Endothelial cell (in vitro differentiated cells): ENCODE measurements at regions not wholly inside any gene's neighbourhood (a gene's known extent, or its start where the extent isn't known, plus 50 kb on each side); places are given as distances from the start of the nearest gene placed in this dataset.

Experiments used
- DNase-seq: peaks from one replicate; pipeline ENCODE4 v3.0.0; 2021; ENCODE audit warnings: low spot score
- H3K27ac Mint-ChIP-seq: one replicate; pipeline ENCODE4 v1.8.0; 2021; ENCODE audit warnings: mixed read lengths, inconsistent platforms; ENCODE audit not compliant: unreplicated experiment
- H3K27me3 Mint-ChIP-seq: one replicate; pipeline ENCODE4 v1.8.0; 2021; ENCODE audit warnings: mild to moderate bottlenecking, moderate library complexity, mixed read lengths, inconsistent platforms; ENCODE audit not compliant: unreplicated experiment
- H3K36me3 Mint-ChIP-seq: one replicate; pipeline ENCODE4 v1.8.0; 2021; ENCODE audit warnings: mild to moderate bottlenecking, low read depth, mixed read lengths, inconsistent platforms; ENCODE audit not compliant: unreplicated experiment
- H3K4me1 Mint-ChIP-seq: one replicate; pipeline ENCODE4 v1.8.0; 2021; ENCODE audit warnings: mild to moderate bottlenecking, mixed read lengths, inconsistent platforms; ENCODE audit not compliant: unreplicated experiment
- H3K4me3 Mint-ChIP-seq: one replicate; pipeline ENCODE4 v1.8.0; 2021; ENCODE audit warnings: mild to moderate bottlenecking, mixed read lengths, inconsistent platforms; ENCODE audit not compliant: unreplicated experiment
- H3K9me3 Mint-ChIP-seq: one replicate; pipeline ENCODE4 v1.8.0; 2021; ENCODE audit warnings: mixed read lengths, inconsistent platforms; ENCODE audit not compliant: unreplicated experiment
- TF ChIP-seq, protein P1 (sequence below): fragments of 200-600 bp; sonication (generic); IDR thresholded peaks from one replicate; pipeline ENCODE4 v1.5.0; 2021; ENCODE audit warnings: antibody characterized with exemption; ENCODE audit not compliant: unreplicated experiment

- H3K36me3 Mint-ChIP-seq = no peaks in the 10 kb centered on the region
- no peaks in the 10 kb centered on the region for H3K4me1 Mint-ChIP-seq
- H3K27me3 Mint-ChIP-seq = no peaks in the 10 kb centered on the region
- no peak for DNase-seq
- H3K27ac Mint-ChIP-seq = no peak overlapping the region
- TF ChIP-seq, protein P1, sequence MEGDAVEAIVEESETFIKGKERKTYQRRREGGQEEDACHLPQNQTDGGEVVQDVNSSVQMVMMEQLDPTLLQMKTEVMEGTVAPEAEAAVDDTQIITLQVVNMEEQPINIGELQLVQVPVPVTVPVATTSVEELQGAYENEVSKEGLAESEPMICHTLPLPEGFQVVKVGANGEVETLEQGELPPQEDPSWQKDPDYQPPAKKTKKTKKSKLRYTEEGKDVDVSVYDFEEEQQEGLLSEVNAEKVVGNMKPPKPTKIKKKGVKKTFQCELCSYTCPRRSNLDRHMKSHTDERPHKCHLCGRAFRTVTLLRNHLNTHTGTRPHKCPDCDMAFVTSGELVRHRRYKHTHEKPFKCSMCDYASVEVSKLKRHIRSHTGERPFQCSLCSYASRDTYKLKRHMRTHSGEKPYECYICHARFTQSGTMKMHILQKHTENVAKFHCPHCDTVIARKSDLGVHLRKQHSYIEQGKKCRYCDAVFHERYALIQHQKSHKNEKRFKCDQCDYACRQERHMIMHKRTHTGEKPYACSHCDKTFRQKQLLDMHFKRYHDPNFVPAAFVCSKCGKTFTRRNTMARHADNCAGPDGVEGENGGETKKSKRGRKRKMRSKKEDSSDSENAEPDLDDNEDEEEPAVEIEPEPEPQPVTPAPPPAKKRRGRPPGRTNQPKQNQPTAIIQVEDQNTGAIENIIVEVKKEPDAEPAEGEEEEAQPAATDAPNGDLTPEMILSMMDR = no peak
- no peaks in the 10 kb centered on the region for H3K9me3 Mint-ChIP-seq
- no peak overlapping the region for H3K4me3 Mint-ChIP-seq
These were observed 476.1 kb downstream of the NUF2 start for GRCh38 chr1:163797816-163798215.

DNA sequence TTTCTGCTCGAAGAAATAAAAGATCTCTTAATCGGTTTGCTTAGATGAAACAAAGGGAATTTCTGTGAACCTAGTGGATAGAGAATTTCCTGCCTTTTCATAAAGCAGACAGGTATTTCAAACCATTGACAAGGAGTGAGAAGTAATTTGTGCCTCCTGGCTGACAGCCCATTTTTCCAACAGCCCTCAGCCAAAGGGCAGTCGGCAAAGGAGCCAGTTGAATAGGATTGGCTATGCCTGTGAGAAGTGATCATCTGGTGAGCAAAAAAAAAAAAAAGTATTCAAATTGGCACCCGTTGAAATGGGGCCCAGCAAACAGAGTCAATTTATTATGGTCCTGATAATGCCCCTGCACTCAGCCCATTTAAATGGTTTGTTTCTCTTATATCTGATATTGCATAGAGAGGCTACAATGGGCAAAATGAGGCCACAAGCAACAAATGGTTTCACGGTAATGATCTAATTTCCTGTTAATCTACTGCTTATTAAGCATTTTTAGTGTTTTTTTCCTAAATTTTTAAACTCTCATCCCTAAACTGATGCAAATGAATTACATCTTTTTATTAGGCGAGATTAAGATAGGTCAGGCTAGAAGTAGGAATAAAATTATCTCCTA is 477.5 kb downstream of the NUF2 start:
- Mint-ChIP-seq H3K4me1 (no peaks in the 10 kb centered on the region), H3K4me3 (no peak overlapping the region), H3K27ac (no peak overlapping the region), H3K27me3 (no peaks in the 10 kb centered on the region), H3K36me3 (no peaks in the 10 kb centered on the region), H3K9me3 (no peaks in the 10 kb centered on the region)
- TF ChIP-seq, protein P1 = no peak
- DNase-seq = no peak

DNA sequence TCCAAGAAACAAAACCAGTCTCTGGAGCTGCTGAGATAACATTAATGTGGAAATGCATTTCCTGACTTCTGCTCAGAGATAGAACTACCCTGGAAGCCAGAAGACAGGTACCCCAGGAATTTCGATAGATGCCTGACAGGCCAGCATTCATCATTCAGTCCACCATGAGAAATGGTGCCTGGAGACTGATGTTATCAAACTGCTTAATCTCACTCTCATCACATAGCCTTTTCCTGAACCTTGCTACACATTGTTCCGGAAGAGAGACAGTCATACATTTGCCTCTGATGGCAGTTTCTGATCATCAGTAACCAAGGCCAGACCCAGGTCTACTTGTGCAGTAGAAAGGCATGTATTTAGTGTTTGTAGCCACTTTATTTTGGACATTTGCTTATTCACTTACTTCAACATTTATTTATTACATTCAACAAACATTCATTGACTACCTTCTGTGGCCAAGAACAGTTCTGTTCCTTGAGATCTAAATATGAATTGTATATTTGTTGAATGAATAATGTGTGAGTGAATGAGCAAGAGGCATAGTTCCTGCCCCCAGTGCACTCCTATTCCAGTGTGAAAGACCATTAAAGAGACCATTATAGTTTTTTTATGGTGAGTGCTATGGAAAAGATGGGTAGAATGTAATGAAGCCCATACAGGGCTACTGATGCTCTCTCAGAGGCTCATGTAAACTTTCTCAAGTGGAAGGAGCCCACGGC is 485.7 kb downstream of the NUF2 start:
- no peak for DNase-seq
- TF ChIP-seq, protein P1 = no peak
- Mint-ChIP-seq H3K4me1 (peaks cover 10% of the 10 kb centered on the region), H3K27me3 (no peaks in the 10 kb centered on the region), H3K9me3 (no peaks in the 10 kb centered on the region), H3K4me3 (no peak overlapping the region), H3K36me3 (no peaks in the 10 kb centered on the region), H3K27ac (no peak overlapping the region)

- Mint-ChIP-seq H3K27ac (no peak overlapping the region), H3K4me1 (no peaks in the 10 kb centered on the region)
These were observed 491.5 kb downstream of the NUF2 start for GRCh38 chr1:163813251-163813650.

DNA sequence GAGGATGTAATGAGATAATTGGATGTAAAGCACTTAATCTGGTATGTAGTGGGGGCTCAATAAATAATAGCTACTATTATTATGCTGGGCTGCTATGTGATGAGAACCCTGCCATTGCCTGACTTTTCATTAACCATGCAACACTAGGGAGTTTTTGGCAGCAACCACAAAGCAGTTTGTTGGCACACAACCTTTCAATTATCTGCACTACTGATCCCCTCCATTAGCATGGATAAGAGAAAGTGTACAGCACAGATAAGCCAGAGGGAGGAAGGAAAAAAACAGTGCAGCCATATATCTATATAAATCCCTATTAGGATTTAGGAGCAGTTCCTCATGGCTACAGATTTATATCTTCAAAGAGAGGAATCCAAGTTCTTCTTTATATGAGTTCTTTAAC is 498.5 kb downstream of the NUF2 start:
- no peaks in the 10 kb centered on the region for H3K4me1 Mint-ChIP-seq

More at GRCh38 chr1:163813251-163813650, 491.5 kb downstream of the NUF2 start:
- H3K27me3 Mint-ChIP-seq = no peaks in the 10 kb centered on the region
- TF ChIP-seq, protein P1 = no peak
- DNase-seq = no peak
- no peak overlapping the region for H3K4me3 Mint-ChIP-seq
- no peaks in the 10 kb centered on the region for H3K36me3 Mint-ChIP-seq
- H3K9me3 Mint-ChIP-seq = no peaks in the 10 kb centered on the region

More for the DNA sequence above, 498.5 kb downstream of the NUF2 start:
- Mint-ChIP-seq H3K36me3 (no peaks in the 10 kb centered on the region), H3K9me3 (no peaks in the 10 kb centered on the region), H3K4me3 (no peak overlapping the region), H3K27me3 (no peaks in the 10 kb centered on the region), H3K27ac (no peak overlapping the region)
- TF ChIP-seq, protein P1 = no peak
- DNase-seq = no peak
